Subcutaneous abdominal adipose tissue (tissue), 5 donors: ENCODE measurements at regions not wholly inside any gene's neighbourhood (a gene's known extent, or its start where the extent isn't known, plus 50 kb on each side); places are given as distances from the start of the nearest gene placed in this dataset.

Experiments
- H3K27ac ChIP-seq: one replicate; pipeline ENCODE4 v1.7.0; 2013; ENCODE audit warnings: low read depth, mild to moderate bottlenecking, inconsistent platforms, low read length, moderate library complexity
- H3K27me3 ChIP-seq, 5 donors: one replicate each; pipeline ENCODE4 v1.7.0; 2013; ENCODE audit warnings: low read length in 5 of 5, inconsistent platforms in 1 of 5; ENCODE audit not compliant: control insufficient read depth in 5 of 5, insufficient read depth in 4 of 5
- H3K36me3 ChIP-seq, 5 donors: one replicate each; pipeline ENCODE4 v1.7.0; 2013; ENCODE audit warnings: low read length in 5 of 5; ENCODE audit not compliant: control insufficient read depth in 5 of 5, insufficient read depth in 5 of 5
- H3K4me1 ChIP-seq, 5 donors: one replicate each; pipeline ENCODE4 v1.7.0; 2013; ENCODE audit warnings: low read length in 5 of 5, mild to moderate bottlenecking in 3 of 5, moderate library complexity in 1 of 5; ENCODE audit not compliant: control insufficient read depth in 5 of 5, insufficient read depth in 5 of 5
- H3K4me3 ChIP-seq, 5 donors: one replicate each; pipeline ENCODE4 v1.7.0; 2013; ENCODE audit warnings: low read length in 5 of 5, low read depth in 1 of 5
- H3K9ac ChIP-seq, 5 donors: one replicate each; pipeline ENCODE4 v1.7.0; 2013; ENCODE audit warnings: low read length in 5 of 5, mild to moderate bottlenecking in 4 of 5, moderate library complexity in 3 of 5
- H3K9me3 ChIP-seq, 5 donors: one replicate each; pipeline ENCODE4 v1.7.0; 2013; ENCODE audit warnings: low read length in 5 of 5; ENCODE audit not compliant: control insufficient read depth in 5 of 5
- donor health status: healthy.
- donor health status: healthy.
- donor health status: healthy.
- donor health status: healthy.
- donor health status: healthy.

DNA sequence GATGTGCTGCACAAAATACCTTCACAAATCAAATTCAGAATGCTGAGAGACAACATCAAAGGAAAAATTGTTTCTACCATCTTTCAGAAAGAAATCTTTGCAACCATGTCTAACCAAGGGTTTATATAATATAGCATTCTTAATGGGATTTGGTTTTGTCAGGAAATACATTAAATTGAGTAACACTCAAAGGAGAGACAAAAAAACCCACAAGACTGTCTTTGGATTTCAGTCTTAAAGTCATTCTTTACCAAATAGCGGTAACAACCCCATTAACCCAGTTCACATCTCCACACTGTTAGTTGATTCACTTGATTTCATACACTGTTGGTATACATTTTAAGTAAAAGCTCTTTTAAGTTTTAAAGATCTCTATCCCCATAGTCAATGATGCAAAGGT lies 145.7 kb upstream of the EDNRA start:
- Histone ChIP-seq H3K4me3 (no peak overlapping the region), H3K27me3 (no peaks in the 10 kb centered on the region), H3K36me3 (no peaks in the 10 kb centered on the region), H3K27ac (no peak overlapping the region), H3K9ac (no peak overlapping the region), H3K4me1 (no peaks in the 10 kb centered on the region), H3K9me3 (no peaks in the 10 kb centered on the region)

DNA sequence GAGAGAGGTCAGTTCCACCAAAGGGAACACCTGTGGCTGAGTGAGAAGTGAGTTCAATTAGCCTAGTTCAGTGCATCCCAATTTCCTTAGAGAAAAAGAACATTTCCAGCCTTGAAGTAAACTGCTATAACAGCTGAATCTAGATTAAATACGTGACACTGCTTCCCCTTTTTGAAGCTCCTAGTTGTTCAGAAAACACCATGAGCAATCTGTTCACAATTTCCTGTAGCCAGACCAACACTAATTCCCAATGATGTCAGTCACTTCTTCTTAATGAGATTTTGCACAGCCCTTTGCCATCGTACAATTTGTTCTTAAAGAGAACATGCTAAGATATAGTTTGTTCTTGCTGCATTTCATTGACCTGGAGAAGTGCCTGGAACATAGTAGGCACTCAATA lies 144.6 kb upstream of the EDNRA start:
- no peaks in the 10 kb centered on the region for H3K36me3 ChIP-seq
- H3K4me3 ChIP-seq, result no peak overlapping the region

DNA sequence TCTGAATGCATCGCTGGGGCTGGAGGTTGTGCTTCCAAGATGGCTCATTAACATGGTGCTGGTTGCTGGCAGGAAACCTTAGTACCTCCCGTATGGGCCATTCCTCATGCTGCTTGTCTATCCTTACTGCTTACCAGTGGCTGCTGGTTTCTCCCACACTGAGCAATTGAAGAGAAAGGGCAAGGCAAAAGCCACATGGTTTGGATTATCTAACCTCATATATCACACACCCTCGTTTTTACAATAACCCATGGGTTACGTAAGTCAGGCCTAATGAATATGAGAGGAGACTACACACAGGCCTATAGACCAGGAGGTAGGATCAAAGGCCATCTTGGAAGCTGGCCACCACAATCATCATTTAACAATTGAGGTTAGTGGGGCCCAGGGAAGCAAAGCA lies 141.8 kb upstream of the EDNRA start:
- Histone ChIP-seq H3K36me3 (no peaks in the 10 kb centered on the region), H3K9me3 (no peaks in the 10 kb centered on the region), H3K4me3 (no peak overlapping the region), H3K9ac (no peak overlapping the region), H3K4me1 (peaks cover 0 to 3% (median 0%) of the 10 kb centered on the region in 5 donors), H3K27me3 (no peaks in the 10 kb centered on the region), H3K27ac (no peak overlapping the region)

More for the DNA sequence above, 144.6 kb upstream of the EDNRA start:
- H3K4me1 ChIP-seq, result peaks cover 0 to 3% (median 0%) of the 10 kb centered on the region in 5 donors
- no peak overlapping the region for H3K27ac ChIP-seq
- H3K27me3 ChIP-seq, result no peaks in the 10 kb centered on the region
- no peaks in the 10 kb centered on the region for H3K9me3 ChIP-seq
- no peak overlapping the region for H3K9ac ChIP-seq

DNA sequence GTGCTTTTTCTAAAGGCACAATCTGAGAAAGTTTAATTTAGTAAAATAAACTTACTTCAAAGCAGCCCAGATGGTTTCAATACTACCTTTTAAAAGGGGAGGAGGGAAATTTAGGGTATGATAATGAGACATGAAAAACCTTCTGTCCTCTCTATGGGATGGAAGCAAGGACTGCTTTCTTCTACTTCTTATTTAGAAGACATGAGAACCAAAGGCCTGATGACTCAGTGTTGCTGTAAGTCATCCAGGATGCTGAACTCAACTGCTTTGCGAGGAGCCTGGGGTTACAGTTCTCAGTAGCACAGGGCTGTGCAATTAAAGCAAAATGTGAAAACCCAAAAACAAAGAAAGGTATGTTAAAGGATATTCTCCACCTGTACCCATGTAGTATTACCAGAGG lies 140.8 kb upstream of the EDNRA start:
- Histone ChIP-seq H3K27me3 (no peaks in the 10 kb centered on the region), H3K4me3 (no peak overlapping the region), H3K36me3 (no peaks in the 10 kb centered on the region), H3K27ac (no peak overlapping the region), H3K4me1 (peaks cover 0 to 3% (median 0%) of the 10 kb centered on the region in 5 donors), H3K9me3 (no peaks in the 10 kb centered on the region), H3K9ac (no peak overlapping the region)

DNA sequence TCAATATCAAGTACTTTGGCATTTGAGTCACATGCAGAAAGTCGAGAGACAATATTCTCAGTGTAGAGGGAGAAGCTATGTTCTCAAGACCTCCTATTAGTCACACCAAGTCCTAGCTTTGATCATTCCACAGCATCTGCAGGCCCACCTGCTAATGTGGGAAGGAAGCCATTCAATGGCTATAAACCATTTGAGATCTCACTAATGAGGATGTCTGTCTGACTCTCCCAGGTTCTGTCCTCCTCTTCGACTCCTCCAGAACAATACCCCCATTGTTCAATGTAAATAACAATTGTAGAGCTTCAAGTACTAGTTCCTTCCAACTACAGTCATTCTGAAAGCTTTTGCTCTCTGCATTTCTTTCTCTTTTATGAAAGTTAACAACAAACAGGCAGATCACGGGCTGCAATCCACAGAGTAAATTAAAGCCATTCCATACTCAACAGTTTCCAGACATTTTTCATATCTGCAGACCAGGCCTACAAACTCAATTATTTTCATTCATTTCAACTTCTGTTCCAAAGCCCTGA lies 140.2 kb upstream of the EDNRA start:
- Histone ChIP-seq H3K4me3 (no peak overlapping the region), H3K27ac (no peak overlapping the region), H3K9ac (no peak overlapping the region), H3K4me1 (peaks cover 0 to 3% (median 0%) of the 10 kb centered on the region in 5 donors), H3K9me3 (no peaks in the 10 kb centered on the region), H3K27me3 (no peaks in the 10 kb centered on the region), H3K36me3 (no peaks in the 10 kb centered on the region)

DNA sequence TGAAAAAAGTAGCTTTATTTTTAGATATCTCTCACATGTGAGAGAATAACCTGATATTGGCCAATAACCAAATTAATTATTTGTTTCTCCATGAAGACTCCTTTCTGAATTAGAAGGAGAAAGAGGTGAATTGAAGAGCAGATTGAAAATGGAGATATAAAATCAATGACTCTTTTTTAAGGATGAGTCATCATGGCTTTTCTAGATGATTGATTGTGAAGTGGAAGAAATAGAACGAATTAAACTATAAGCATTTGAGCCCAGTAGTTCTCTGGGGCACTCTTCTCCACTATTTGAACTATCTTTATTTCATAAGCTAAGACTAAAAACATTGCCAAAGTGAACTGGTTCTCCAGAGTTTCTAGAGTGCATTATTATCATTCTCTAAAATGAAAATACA lies 137.2 kb upstream of the EDNRA start:
- no peaks in the 10 kb centered on the region for H3K27me3 ChIP-seq
- no peaks in the 10 kb centered on the region for H3K9me3 ChIP-seq
- H3K4me3 ChIP-seq, result no peak overlapping the region
- no peak overlapping the region for H3K27ac ChIP-seq
- H3K36me3 ChIP-seq, result no peaks in the 10 kb centered on the region
- H3K4me1 ChIP-seq, result peaks cover 0 to 4% (median 0%) of the 10 kb centered on the region in 5 donors
- H3K9ac ChIP-seq, result no peak overlapping the region

DNA sequence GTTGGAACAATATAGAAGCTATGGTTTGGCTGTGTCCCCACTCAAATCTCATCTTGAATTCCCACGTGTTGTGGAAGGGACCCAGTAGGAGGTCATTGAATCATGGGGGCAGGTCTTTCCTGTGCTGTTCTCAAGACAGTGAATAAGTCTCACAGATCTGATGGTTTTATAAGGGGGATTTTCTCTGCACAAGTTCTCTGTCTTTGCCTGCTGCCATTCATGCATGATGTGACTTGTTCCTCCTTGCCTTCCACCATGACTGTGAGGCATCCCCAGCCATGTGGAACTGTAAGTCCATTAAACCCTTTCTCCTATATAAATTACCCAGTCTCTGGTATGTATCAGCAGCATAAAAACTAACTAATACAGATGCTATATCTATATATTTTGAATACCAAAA lies 135.2 kb upstream of the EDNRA start:
- Histone ChIP-seq H3K27ac (no peak overlapping the region), H3K4me1 (peaks cover 0 to 4% (median 0%) of the 10 kb centered on the region in 5 donors), H3K36me3 (no peaks in the 10 kb centered on the region), H3K9ac (no peak overlapping the region), H3K27me3 (no peaks in the 10 kb centered on the region), H3K4me3 (no peak overlapping the region), H3K9me3 (no peaks in the 10 kb centered on the region)

DNA sequence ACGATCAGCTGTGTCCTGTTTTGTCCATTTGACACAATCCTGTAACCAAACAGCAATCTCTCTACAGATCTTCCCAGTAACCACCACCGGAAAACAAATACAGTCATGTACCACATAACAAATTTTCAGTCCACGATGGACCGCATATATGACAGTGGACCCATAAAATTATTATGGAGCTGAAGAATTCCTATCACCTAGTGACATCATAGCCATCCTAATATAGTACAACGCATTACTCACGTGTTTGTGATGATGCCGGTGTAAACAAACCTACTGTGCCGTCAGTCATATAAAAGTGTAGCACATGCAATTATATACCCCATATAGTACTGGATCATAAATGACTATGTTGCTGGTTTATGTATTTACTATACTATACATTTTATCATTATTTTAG lies 133.7 kb upstream of the EDNRA start:
- Histone ChIP-seq H3K4me1 (peaks cover 0 to 4% (median 0%) of the 10 kb centered on the region in 5 donors), H3K27me3 (no peaks in the 10 kb centered on the region), H3K36me3 (no peaks in the 10 kb centered on the region), H3K9me3 (no peaks in the 10 kb centered on the region), H3K4me3 (no peak overlapping the region), H3K9ac (no peak overlapping the region), H3K27ac (no peak overlapping the region)

DNA sequence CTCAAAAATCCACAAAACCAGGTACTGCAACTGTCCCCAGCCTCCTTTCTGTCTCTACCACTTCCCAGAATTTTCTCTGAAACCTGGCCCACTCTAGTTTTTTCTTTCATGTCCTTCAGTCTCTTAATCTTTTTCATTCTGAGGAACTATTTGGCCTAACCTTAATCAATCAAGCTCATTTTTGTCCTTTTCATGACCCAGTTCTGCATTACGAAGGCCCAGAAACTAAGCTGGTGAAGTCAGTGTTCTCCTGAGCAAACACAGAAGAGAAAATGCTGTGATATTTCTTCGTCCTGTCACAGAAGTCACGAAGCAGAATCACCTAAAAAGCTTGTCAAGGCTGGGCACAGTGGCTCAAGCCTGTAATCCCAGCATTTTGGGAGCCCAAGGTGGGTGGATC lies 131.7 kb upstream of the EDNRA start:
- H3K27ac ChIP-seq, result no peak overlapping the region
- no peak overlapping the region for H3K9ac ChIP-seq
- no peaks in the 10 kb centered on the region for H3K36me3 ChIP-seq
- peaks cover 0 to 4% (median 3%) of the 10 kb centered on the region in 5 donors for H3K4me1 ChIP-seq
- H3K9me3 ChIP-seq, result no peaks in the 10 kb centered on the region
- H3K4me3 ChIP-seq, result no peak overlapping the region
- H3K27me3 ChIP-seq, result no peaks in the 10 kb centered on the region

DNA sequence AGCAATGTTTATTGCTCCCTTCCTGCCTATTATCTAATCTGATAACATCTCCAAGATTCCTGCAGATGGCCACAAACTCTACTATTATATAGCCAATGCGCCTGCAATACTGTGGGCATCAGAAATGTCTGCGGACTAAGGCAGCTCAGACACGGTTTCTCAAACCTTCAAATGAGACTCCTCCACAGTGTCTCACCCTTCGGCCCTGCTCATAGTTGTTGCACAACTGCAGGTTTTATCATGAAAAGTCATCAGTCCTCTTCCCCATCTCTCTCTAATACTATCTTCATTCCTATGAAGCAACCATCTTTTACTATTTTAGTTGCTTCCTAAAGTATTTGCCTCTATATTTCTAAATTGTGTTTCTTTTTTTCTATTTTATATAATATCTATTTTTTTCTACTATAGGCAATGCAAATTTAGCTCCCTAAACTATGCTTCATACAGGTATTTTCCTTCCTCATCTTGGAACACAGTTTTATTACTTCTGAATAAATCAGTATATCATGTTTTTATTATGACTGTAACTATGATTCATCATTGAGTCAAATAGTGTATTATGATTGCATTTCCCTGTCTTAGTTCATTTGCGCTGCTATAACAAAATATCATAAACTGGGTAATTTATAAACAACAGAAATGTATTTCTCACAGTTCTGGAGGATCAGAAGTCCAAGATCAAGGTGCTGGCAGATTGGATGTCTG lies 129.7 kb upstream of the EDNRA start:
- no peak overlapping the region for H3K9ac ChIP-seq
- H3K27ac ChIP-seq, result no peak overlapping the region
- H3K27me3 ChIP-seq, result no peaks in the 10 kb centered on the region
- H3K36me3 ChIP-seq, result no peaks in the 10 kb centered on the region
- H3K9me3 ChIP-seq, result no peaks in the 10 kb centered on the region
- H3K4me3 ChIP-seq, result no peak overlapping the region
- H3K4me1 ChIP-seq, result peaks cover 0 to 4% (median 3%) of the 10 kb centered on the region in 5 donors
